Suppressor macrophage (primary cell): ENCODE measurements at regions not wholly inside any gene's neighbourhood (a gene's known extent, or its start where the extent isn't known, plus 50 kb on each side); places are given as distances from the start of the nearest gene placed in this dataset.
"Not testable (repeated sequence)": the region's sequence is repeated elsewhere in the genome, so short reads cannot be mapped to it uniquely, and the experiment has no call there.

Experiments
- DNase-seq, 4 experiments: peaks; one replicate each; pipeline ENCODE4 v3.0.0-alpha.2; 2020 to 2022

GRCh38 chr1:166490437-166490991 is 323.7 kb upstream of the FAM78B start:
- DNase-seq, result no peak

- DNase-seq, result not testable (repeated sequence)
Observed at GRCh38 chr1:166493765-166494164, 327.0 kb upstream of the FAM78B start.

- no peak for DNase-seq
Observed at GRCh38 chr1:166507347-166507746, 331.9 kb upstream of the POGK start.

GRCh38 chr1:166511761-166512160 is 327.5 kb upstream of the POGK start:
- peak; percentile 64 to 86 (median 73) for DNase-seq

GRCh38 chr1:166514067-166514466 is 325.2 kb upstream of the POGK start:
- DNase-seq, result no peak

GRCh38 chr1:166527752-166528151 is 311.5 kb upstream of the POGK start:
- DNase-seq, result no peak

- peak in 1 of 4 experiments; percentile 4 for DNase-seq
Observed at GRCh38 chr1:166538646-166539045, 300.6 kb upstream of the POGK start.

GRCh38 chr1:166544036-166544435 is 295.2 kb upstream of the POGK start:
- DNase-seq, result no peak

GRCh38 chr1:166544561-166544960 is 294.7 kb upstream of the POGK start:
- no peak for DNase-seq

GRCh38 chr1:166552706-166553105 is 286.6 kb upstream of the POGK start:
- DNase-seq, result no peak

GRCh38 chr1:166570954-166571353 is 268.3 kb upstream of the POGK start:
- DNase-seq, result no peak

- DNase-seq, result no peak
Observed at GRCh38 chr1:166573199-166573598, 266.1 kb upstream of the POGK start.

- no peak for DNase-seq
Observed at GRCh38 chr1:166579557-166580501, 259.4 kb upstream of the POGK start.

- DNase-seq, result no peak
Observed at GRCh38 chr1:166588741-166589140, 250.5 kb upstream of the POGK start.

- DNase-seq, result no peak
Observed at GRCh38 chr1:166590161-166590560, 249.1 kb upstream of the POGK start.

GRCh38 chr1:166594646-166595045 is 244.6 kb upstream of the POGK start:
- DNase-seq, result no peak

GRCh38 chr1:166597516-166597915 is 241.8 kb upstream of the POGK start:
- no peak for DNase-seq

GRCh38 chr1:166600574-166600973 is 238.7 kb upstream of the POGK start:
- DNase-seq, result no peak

GRCh38 chr1:166601650-166602278 is 237.5 kb upstream of the POGK start:
- DNase-seq, result no peak

- not testable (repeated sequence) for DNase-seq
Observed at GRCh38 chr1:166602801-166603200, 236.5 kb upstream of the POGK start.

- no peak for DNase-seq
Observed at GRCh38 chr1:166603296-166603695, 236.0 kb upstream of the POGK start.

- DNase-seq, result no peak
Observed at GRCh38 chr1:166605137-166605536, 234.1 kb upstream of the POGK start.

- DNase-seq, result no peak
Observed at GRCh38 chr1:166612886-166613285, 226.4 kb upstream of the POGK start.

GRCh38 chr1:166616206-166616605 is 223.1 kb upstream of the POGK start:
- no peak for DNase-seq
